ENCODE measurements at regions not wholly inside any gene's neighbourhood (a gene's known extent, or its start where the extent isn't known, plus 50 kb on each side); places are given as distances from the start of the nearest gene placed in this dataset.
"Not testable (repeated sequence)": the region's sequence is repeated elsewhere in the genome, so short reads cannot be mapped to it uniquely, and the experiment has no call there.

- DNase-seq (ENCODE audit: low read depth in 3 of 3, low spot score in 1 of 3), result no peak
These were observed 265.2 kb downstream of the QDPR start for GRCh38 chr4:17246656-17247055.

- no peak for DNase-seq (ENCODE audit: low read depth in 3 of 3, low spot score in 1 of 3)
These were observed 270.1 kb downstream of the QDPR start for GRCh38 chr4:17241835-17242234.

GRCh38 chr4:17238633-17239032 lies 273.3 kb downstream of the QDPR start:
- no peak for DNase-seq (ENCODE audit: low read depth in 3 of 3, low spot score in 1 of 3)

GRCh38 chr4:17236686-17237085 lies 275.2 kb downstream of the QDPR start:
- no peak for DNase-seq (ENCODE audit: low read depth in 3 of 3, low spot score in 1 of 3)

GRCh38 chr4:17234678-17235077 lies 277.2 kb downstream of the QDPR start:
- DNase-seq (ENCODE audit: low read depth in 3 of 3, low spot score in 1 of 3), result no peak

GRCh38 chr4:17232566-17233253 lies 279.2 kb downstream of the QDPR start:
- no peak for DNase-seq (ENCODE audit: low read depth in 3 of 3, low spot score in 1 of 3)

- not testable (repeated sequence) for DNase-seq (ENCODE audit: low read depth in 3 of 3, low spot score in 1 of 3)
These were observed 279.9 kb downstream of the QDPR start for GRCh38 chr4:17231880-17232475.

- DNase-seq (ENCODE audit: low read depth in 3 of 3, low spot score in 1 of 3), result no peak
These were observed 281.2 kb downstream of the QDPR start for GRCh38 chr4:17230727-17231126.

- no peak for DNase-seq (ENCODE audit: low read depth in 3 of 3, low spot score in 1 of 3)
These were observed 291.1 kb downstream of the QDPR start for GRCh38 chr4:17220816-17221215.

GRCh38 chr4:17218786-17219185 lies 293.1 kb downstream of the QDPR start:
- DNase-seq (ENCODE audit: low read depth in 3 of 3, low spot score in 1 of 3), result no peak

GRCh38 chr4:17206829-17207801 lies 304.8 kb downstream of the QDPR start:
- DNase-seq (ENCODE audit: low read depth in 3 of 3, low spot score in 1 of 3), result no peak

GRCh38 chr4:17204908-17205307 lies 306.5 kb upstream of the LDB2 start:
- DNase-seq (ENCODE audit: low read depth in 3 of 3, low spot score in 1 of 3), result no peak

- DNase-seq (ENCODE audit: low read depth in 3 of 3, low spot score in 1 of 3), result no peak
These were observed 305.4 kb upstream of the LDB2 start for GRCh38 chr4:17203797-17204196.

GRCh38 chr4:17197070-17197469 lies 298.6 kb upstream of the LDB2 start:
- no peak for DNase-seq (ENCODE audit: low read depth in 3 of 3, low spot score in 1 of 3)

GRCh38 chr4:17195461-17196275 lies 297.2 kb upstream of the LDB2 start:
- DNase-seq (ENCODE audit: low read depth in 3 of 3, low spot score in 1 of 3), result no peak

GRCh38 chr4:17194586-17194985 lies 296.1 kb upstream of the LDB2 start:
- no peak for DNase-seq (ENCODE audit: low read depth in 3 of 3, low spot score in 1 of 3)

GRCh38 chr4:17189759-17190158 lies 291.3 kb upstream of the LDB2 start:
- DNase-seq (ENCODE audit: low read depth in 3 of 3, low spot score in 1 of 3), result no peak

- DNase-seq (ENCODE audit: low read depth in 3 of 3, low spot score in 1 of 3), result no peak
These were observed 290.9 kb upstream of the LDB2 start for GRCh38 chr4:17189401-17189720.

GRCh38 chr4:17188547-17189400 lies 290.3 kb upstream of the LDB2 start:
- no peak for DNase-seq (ENCODE audit: low read depth in 3 of 3, low spot score in 1 of 3)

- DNase-seq (ENCODE audit: low read depth in 3 of 3, low spot score in 1 of 3), result no peak
These were observed 289.7 kb upstream of the LDB2 start for GRCh38 chr4:17188125-17188524.

All from stimulated activated CD4-positive, alpha-beta T cell treated with anti-CD3 and anti-CD28 coated beads, TNF-alpha, amount 100 ng/mL, for 1 hour (primary cell).